Right lobe of liver (tissue), 4 donors: ENCODE measurements at regions not wholly inside any gene's neighbourhood (a gene's known extent, or its start where the extent isn't known, plus 50 kb on each side); places are given as distances from the start of the nearest gene placed in this dataset.

Experiments
- CTCF ChIP-seq, 4 donors: fragments of 200-600 bp in 3 of 4; fragments of 450-650 bp in 1 of 4; IDR thresholded peaks; one replicate each; pipeline versions ENCODE4 v1.5.1 to v1.8.0; 2016 to 2022; ENCODE audit warnings: antibody characterized with exemption in 4 of 4, mild to moderate bottlenecking in 2 of 4
- POLR2A ChIP-seq: fragments of 450-650 bp; IDR thresholded peaks from one replicate; pipeline ENCODE4 v1.6.1; 2017; ENCODE audit warnings: antibody characterized with exemption, mild to moderate bottlenecking
- donor health status: DM: no; HTN: no; CAD: no.
- donor health status: DM: no; HTN: no; CAD: no.
- donor health status: DM: no; HTN: yes; CAD: no.

- TF ChIP-seq CTCF (IDR thresholded peaks at IDR 0.05): no peak
- TF ChIP-seq POLR2A: no peak
Observed at GRCh38 chr2:223500709-223501108, 101.5 kb downstream of the SCG2 start.
